ENCODE measurements at regions not wholly inside any gene's neighbourhood (a gene's known extent, or its start where the extent isn't known, plus 50 kb on each side); places are given as distances from the start of the nearest gene placed in this dataset.

- no peak for DNase-seq
Observed at GRCh38 chr1:244352156-244352830, 99.4 kb downstream of the ADSS2 start.

GRCh38 chr1:244353551-244354091 is 98.1 kb downstream of the ADSS2 start:
- no peak for DNase-seq

- no peak for DNase-seq
Observed at GRCh38 chr1:244354810-244355278, 96.9 kb downstream of the ADSS2 start.

- DNase-seq = no peak
Observed at GRCh38 chr1:244356376-244356775, 95.3 kb downstream of the ADSS2 start.

All from activated CD4-positive, alpha-beta T cell treated with anti-CD3 and anti-CD28 coated beads, Interleukin-2, amount 50 U/mL, for 4 hours (primary cell).